ENCODE measurements at regions not wholly inside any gene's neighbourhood (a gene's known extent, or its start where the extent isn't known, plus 50 kb on each side); places are given as distances from the start of the nearest gene placed in this dataset.
"Not testable (repeated sequence)": the region's sequence is repeated elsewhere in the genome, so short reads cannot be mapped to it uniquely, and the experiment has no call there.

GRCh38 chr1:240722788-240723187 is 110.8 kb upstream of the GREM2 start:
- TF ChIP-seq SPI1 (IDR thresholded peaks at IDR 0.05; ENCODE audit: borderline replicate concordance, low read depth) = no peak
- TF ChIP-seq POLR2AphosphoS5 (IDR thresholded peaks at IDR 0.05; ENCODE audit: low read depth) = no peak
- no peak for TF ChIP-seq REST (IDR thresholded peaks at IDR 0.05; ENCODE audit: insufficient replicate concordance, low read depth)
- TF ChIP-seq, protein P1, sequence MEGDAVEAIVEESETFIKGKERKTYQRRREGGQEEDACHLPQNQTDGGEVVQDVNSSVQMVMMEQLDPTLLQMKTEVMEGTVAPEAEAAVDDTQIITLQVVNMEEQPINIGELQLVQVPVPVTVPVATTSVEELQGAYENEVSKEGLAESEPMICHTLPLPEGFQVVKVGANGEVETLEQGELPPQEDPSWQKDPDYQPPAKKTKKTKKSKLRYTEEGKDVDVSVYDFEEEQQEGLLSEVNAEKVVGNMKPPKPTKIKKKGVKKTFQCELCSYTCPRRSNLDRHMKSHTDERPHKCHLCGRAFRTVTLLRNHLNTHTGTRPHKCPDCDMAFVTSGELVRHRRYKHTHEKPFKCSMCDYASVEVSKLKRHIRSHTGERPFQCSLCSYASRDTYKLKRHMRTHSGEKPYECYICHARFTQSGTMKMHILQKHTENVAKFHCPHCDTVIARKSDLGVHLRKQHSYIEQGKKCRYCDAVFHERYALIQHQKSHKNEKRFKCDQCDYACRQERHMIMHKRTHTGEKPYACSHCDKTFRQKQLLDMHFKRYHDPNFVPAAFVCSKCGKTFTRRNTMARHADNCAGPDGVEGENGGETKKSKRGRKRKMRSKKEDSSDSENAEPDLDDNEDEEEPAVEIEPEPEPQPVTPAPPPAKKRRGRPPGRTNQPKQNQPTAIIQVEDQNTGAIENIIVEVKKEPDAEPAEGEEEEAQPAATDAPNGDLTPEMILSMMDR (IDR thresholded peaks at IDR 0.05; ENCODE audit: insufficient read depth, low read length) = no peak
- TF ChIP-seq GABPA (IDR thresholded peaks at IDR 0.05; ENCODE audit: low read depth) = no peak
- DNase-seq (ENCODE audit: low read depth in 1 of 2, low spot score in 1 of 2) = no peak
- no peaks in the 10 kb centered on the region for H3K27me3 ChIP-seq (ENCODE audit: insufficient read depth, poor library complexity, severe bottlenecking)
- no peak overlapping the region for H3K4me3 ChIP-seq (replicated peaks; ENCODE audit: insufficient read depth, low read length)
- no peak overlapping the region for H3K27ac ChIP-seq (replicated peaks)

DNA sequence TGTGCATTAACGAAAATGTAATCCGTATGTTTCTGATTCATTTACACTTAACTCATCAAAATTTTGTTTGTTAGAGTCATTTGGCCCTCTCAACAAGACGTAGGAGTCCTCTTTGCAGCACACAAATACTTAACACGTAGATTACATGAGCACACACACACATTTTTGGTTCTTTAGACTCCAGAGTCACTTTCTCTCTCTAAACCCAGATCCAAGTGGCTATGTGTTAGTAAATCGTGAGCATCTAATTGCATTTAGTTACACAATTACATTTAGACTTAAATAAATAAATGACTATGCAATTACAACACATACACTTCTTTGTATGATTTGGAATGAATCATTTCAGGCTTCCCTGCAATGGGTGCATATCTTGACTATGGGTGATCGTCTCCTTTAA is 109.0 kb upstream of the GREM2 start:
- no peak overlapping the region for H3K4me3 ChIP-seq (replicated peaks; ENCODE audit: insufficient read depth, low read length)
- H3K27me3 ChIP-seq (ENCODE audit: insufficient read depth, poor library complexity, severe bottlenecking) = no peaks in the 10 kb centered on the region
- TF ChIP-seq SPI1 (IDR thresholded peaks at IDR 0.05; ENCODE audit: borderline replicate concordance, low read depth) (no peak), REST (IDR thresholded peaks at IDR 0.05; ENCODE audit: insufficient replicate concordance, low read depth) (no peak), POLR2AphosphoS5 (IDR thresholded peaks at IDR 0.05; ENCODE audit: low read depth) (no peak), GABPA (IDR thresholded peaks at IDR 0.05; ENCODE audit: low read depth) (no peak)
- TF ChIP-seq, protein P1 (IDR thresholded peaks at IDR 0.05; ENCODE audit: insufficient read depth, low read length) = no peak
- no peak overlapping the region for H3K27ac ChIP-seq (replicated peaks)
- no peak for DNase-seq (ENCODE audit: low read depth in 1 of 2, low spot score in 1 of 2)

GRCh38 chr1:240719953-240720700 is 108.2 kb upstream of the GREM2 start:
- no peak for DNase-seq (ENCODE audit: low read depth in 1 of 2, low spot score in 1 of 2)
- TF ChIP-seq SPI1 (IDR thresholded peaks at IDR 0.05; ENCODE audit: borderline replicate concordance, low read depth) (no peak), REST (IDR thresholded peaks at IDR 0.05; ENCODE audit: insufficient replicate concordance, low read depth) (no peak), GABPA (IDR thresholded peaks at IDR 0.05; ENCODE audit: low read depth) (no peak), POLR2AphosphoS5 (IDR thresholded peaks at IDR 0.05; ENCODE audit: low read depth) (no peak)
- TF ChIP-seq, protein P1 (IDR thresholded peaks at IDR 0.05; ENCODE audit: insufficient read depth, low read length) = no peak
- Histone ChIP-seq H3K27me3 (ENCODE audit: insufficient read depth, poor library complexity, severe bottlenecking) (no peaks in the 10 kb centered on the region), H3K4me3 (replicated peaks; ENCODE audit: insufficient read depth, low read length) (no peak overlapping the region), H3K27ac (replicated peaks) (no peak overlapping the region)

DNA sequence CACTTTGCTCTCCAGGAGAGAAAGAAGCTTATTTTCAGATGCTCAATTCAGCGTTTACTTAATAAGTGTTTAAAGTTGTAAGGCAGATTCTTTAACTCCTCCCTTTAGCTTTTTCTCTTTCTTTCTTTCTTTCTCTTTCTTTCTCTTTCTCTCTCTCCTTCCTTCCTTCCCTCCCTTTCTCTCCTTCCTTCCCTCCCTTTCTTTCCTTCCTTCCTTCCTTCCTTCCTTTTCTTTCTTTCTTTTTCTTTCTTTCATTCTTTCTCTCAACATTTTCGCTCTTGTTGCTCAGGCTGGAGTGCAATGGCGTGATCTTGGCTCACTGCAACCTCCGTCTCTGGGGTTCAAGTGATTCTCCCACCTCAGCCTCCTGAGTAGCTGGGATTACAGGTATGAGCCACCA is 104.6 kb upstream of the GREM2 start:
- not testable (repeated sequence) for H3K27ac ChIP-seq (replicated peaks); DNase-seq (ENCODE audit: low read depth in 1 of 2, low spot score in 1 of 2); H3K4me3 ChIP-seq (replicated peaks; ENCODE audit: insufficient read depth, low read length); H3K27me3 ChIP-seq (ENCODE audit: insufficient read depth, poor library complexity, severe bottlenecking)

All from HL-60 (cell line).